IgD-negative memory B cell (primary cell): ENCODE measurements at regions not wholly inside any gene's neighbourhood (a gene's known extent, or its start where the extent isn't known, plus 50 kb on each side); places are given as distances from the start of the nearest gene placed in this dataset.

Experiments
- H3K27ac Mint-ChIP-seq, 3 donors: one replicate each; pipeline ENCODE4 v1.8.0; 2020 to 2022; ENCODE audit warnings: mild to moderate bottlenecking in 3 of 3, mixed read lengths in 3 of 3, moderate library complexity in 1 of 3
- H3K27me3 Mint-ChIP-seq: one replicate; pipeline ENCODE4 v1.8.0; 2021; ENCODE audit warnings: mixed read lengths
- H3K36me3 Mint-ChIP-seq: one replicate; pipeline ENCODE4 v1.8.0; 2020; ENCODE audit warnings: mild to moderate bottlenecking, mixed read lengths
- H3K4me1 Mint-ChIP-seq, 3 donors: one replicate each; pipeline ENCODE4 v1.8.0; 2020 to 2022; ENCODE audit warnings: mixed read lengths in 3 of 3, mild to moderate bottlenecking in 1 of 3
- H3K4me3 Mint-ChIP-seq, 4 donors: one replicate each; pipeline ENCODE4 v1.8.0; 2020 to 2022; ENCODE audit warnings: mild to moderate bottlenecking in 4 of 4, mixed read lengths in 4 of 4, moderate library complexity in 3 of 4
- H3K9me3 Mint-ChIP-seq, 3 donors: one replicate each; pipeline ENCODE4 v1.8.0; 2020 to 2021; ENCODE audit warnings: mixed read lengths in 3 of 3, mild to moderate bottlenecking in 1 of 3

- H3K36me3 Mint-ChIP-seq: peaks cover 2% of the 10 kb centered on the region
- peaks cover 7% of the 10 kb centered on the region for H3K27me3 Mint-ChIP-seq
- no peak overlapping the region for H3K4me3 Mint-ChIP-seq
- H3K4me1 Mint-ChIP-seq: no peaks in the 10 kb centered on the region
- H3K9me3 Mint-ChIP-seq: no peaks in the 10 kb centered on the region
- H3K27ac Mint-ChIP-seq: no peak overlapping the region
These were observed 161.0 kb downstream of the SLC28A3 start for GRCh38 chr9:84179531-84179930.

GRCh38 chr9:84187090-84187489 lies 153.5 kb downstream of the SLC28A3 start:
- peaks cover 4% of the 10 kb centered on the region for H3K27me3 Mint-ChIP-seq
- no peaks in the 10 kb centered on the region for H3K4me1 Mint-ChIP-seq
- no peaks in the 10 kb centered on the region for H3K36me3 Mint-ChIP-seq
- H3K9me3 Mint-ChIP-seq: peaks cover 0 to 5% (median 3%) of the 10 kb centered on the region in 3 donors
- no peak overlapping the region for H3K4me3 Mint-ChIP-seq
- no peak overlapping the region for H3K27ac Mint-ChIP-seq

DNA sequence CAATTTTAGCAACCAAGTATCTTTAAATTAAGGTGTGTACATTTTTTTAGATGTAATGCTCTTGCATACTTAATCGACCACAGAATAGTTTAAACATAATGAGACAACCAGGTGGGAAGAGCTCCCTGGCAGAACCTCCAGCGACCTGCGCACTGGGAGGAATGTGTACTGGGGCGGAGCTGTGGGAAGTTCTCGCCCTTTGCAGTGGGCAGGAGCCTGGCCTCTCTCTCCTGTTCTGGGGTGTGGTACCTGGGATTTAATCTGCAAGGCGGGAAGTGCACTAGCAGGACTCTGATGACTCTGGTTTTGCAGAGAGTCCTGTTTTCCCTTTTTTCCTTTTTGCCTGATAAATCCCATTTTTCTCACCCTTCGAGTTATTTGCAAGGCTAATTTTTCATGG lies 150.7 kb downstream of the SLC28A3 start:
- Mint-ChIP-seq H3K4me1 (no peaks in the 10 kb centered on the region), H3K27me3 (peaks cover 7% of the 10 kb centered on the region), H3K9me3 (peaks cover 0 to 5% (median 3%) of the 10 kb centered on the region in 3 donors), H3K36me3 (no peaks in the 10 kb centered on the region), H3K27ac (no peak overlapping the region), H3K4me3 (no peak overlapping the region)

- Mint-ChIP-seq H3K4me3 (no peak overlapping the region), H3K27me3 (peaks cover 7% of the 10 kb centered on the region), H3K4me1 (no peaks in the 10 kb centered on the region), H3K36me3 (no peaks in the 10 kb centered on the region), H3K9me3 (peaks cover 0 to 10% (median 3%) of the 10 kb centered on the region in 3 donors), H3K27ac (no peak overlapping the region)
These were observed 150.1 kb downstream of the SLC28A3 start for GRCh38 chr9:84190411-84190810.

- Mint-ChIP-seq H3K27ac (peak overlapping the region in 1 of 3 donors; percentile 51), H3K4me1 (no peaks in the 10 kb centered on the region), H3K36me3 (no peaks in the 10 kb centered on the region), H3K27me3 (no peaks in the 10 kb centered on the region), H3K4me3 (no peak overlapping the region), H3K9me3 (peaks cover 0 to 1% (median 0%) of the 10 kb centered on the region in 3 donors)
These were observed 133.7 kb downstream of the SLC28A3 start for GRCh38 chr9:84206801-84207370.

GRCh38 chr9:84207491-84207951 lies 133.0 kb downstream of the SLC28A3 start:
- H3K4me3 Mint-ChIP-seq: no peak overlapping the region
- no peaks in the 10 kb centered on the region for H3K36me3 Mint-ChIP-seq
- peaks cover 0 to 1% (median 0%) of the 10 kb centered on the region in 3 donors for H3K9me3 Mint-ChIP-seq
- no peak overlapping the region for H3K27ac Mint-ChIP-seq
- H3K4me1 Mint-ChIP-seq: no peaks in the 10 kb centered on the region
- no peaks in the 10 kb centered on the region for H3K27me3 Mint-ChIP-seq

DNA sequence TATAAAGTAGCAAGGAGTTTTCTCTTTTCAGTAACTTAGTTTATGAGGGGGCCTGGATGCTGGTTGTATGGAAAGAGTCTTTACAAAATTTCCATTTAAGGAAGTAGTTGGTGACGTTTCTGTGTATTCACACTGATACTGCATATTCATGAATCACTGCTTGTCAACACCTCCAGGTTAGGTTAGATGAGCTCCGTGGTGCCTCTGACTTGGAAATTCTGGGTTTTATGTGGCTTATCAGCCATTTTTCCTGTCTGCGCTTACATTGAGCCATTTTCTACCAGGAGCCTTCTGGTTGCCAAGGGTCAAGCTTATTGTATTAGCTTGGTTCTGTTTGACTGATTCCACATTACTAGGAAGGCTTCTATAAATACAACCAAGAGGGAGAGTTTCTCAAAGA lies 128.3 kb downstream of the SLC28A3 start:
- Mint-ChIP-seq H3K36me3 (no peaks in the 10 kb centered on the region), H3K9me3 (peaks cover 2 to 5% (median 3%) of the 10 kb centered on the region in 3 donors), H3K4me3 (no peak overlapping the region), H3K27me3 (no peaks in the 10 kb centered on the region), H3K27ac (no peak overlapping the region), H3K4me1 (no peaks in the 10 kb centered on the region)

- Mint-ChIP-seq H3K4me1 (no peaks in the 10 kb centered on the region), H3K36me3 (no peaks in the 10 kb centered on the region), H3K27ac (no peak overlapping the region), H3K27me3 (peaks cover under 1% of the 10 kb centered on the region), H3K4me3 (no peak overlapping the region), H3K9me3 (peaks cover 2 to 5% (median 3%) of the 10 kb centered on the region in 3 donors)
These were observed 127.6 kb downstream of the SLC28A3 start for GRCh38 chr9:84212982-84213381.

- H3K4me3 Mint-ChIP-seq: no peak overlapping the region
- no peaks in the 10 kb centered on the region for H3K4me1 Mint-ChIP-seq
- no peaks in the 10 kb centered on the region for H3K36me3 Mint-ChIP-seq
- H3K9me3 Mint-ChIP-seq: peaks cover 2 to 5% (median 3%) of the 10 kb centered on the region in 3 donors
- H3K27ac Mint-ChIP-seq: no peak overlapping the region
- peaks cover 1% of the 10 kb centered on the region for H3K27me3 Mint-ChIP-seq
These were observed 124.4 kb downstream of the SLC28A3 start for GRCh38 chr9:84216151-84216550.

DNA sequence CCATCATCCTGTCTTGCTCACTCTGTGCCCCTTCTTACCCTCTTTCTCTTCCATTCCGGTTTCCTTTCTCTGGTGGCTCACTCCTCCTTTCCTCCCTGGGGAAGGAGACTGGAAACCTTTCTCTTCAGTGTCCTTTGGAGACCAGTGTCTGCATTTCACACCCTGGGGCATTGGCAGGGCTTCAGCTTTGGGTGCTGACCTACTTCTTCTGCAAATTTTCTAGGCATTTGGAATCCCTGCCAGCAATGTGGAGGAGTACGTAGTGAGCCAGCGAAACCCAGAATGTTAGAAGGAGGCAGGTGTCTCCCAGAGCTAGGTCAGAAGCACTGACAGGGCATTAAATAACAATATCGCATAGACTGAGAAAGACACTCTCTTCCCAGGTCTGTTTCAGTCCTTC lies 122.2 kb downstream of the SLC28A3 start:
- Mint-ChIP-seq H3K9me3 (peaks cover 2 to 18% (median 2%) of the 10 kb centered on the region in 3 donors), H3K27ac (no peak overlapping the region), H3K4me1 (no peaks in the 10 kb centered on the region), H3K4me3 (no peak overlapping the region), H3K27me3 (peaks cover 1% of the 10 kb centered on the region), H3K36me3 (no peaks in the 10 kb centered on the region)

DNA sequence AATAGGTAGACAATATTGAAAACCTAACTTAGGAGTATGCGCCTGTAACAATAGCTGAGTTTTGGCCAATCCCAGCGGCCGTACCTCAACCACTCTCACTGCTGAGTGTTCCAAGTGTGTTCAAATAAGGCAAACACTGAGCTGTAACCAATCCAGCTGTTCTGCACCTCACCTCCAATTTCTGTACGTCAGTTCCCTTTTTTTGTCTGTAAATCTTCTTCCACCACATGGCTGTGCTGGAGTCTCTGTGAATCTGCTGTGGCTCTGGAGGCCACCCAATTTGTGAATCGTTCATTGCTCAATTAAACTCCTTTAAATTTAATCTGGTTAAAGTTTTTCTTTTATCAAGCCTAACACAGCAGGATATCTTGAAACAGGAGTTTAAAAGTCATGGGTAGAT lies 116.3 kb downstream of the SLC28A3 start:
- H3K36me3 Mint-ChIP-seq: no peaks in the 10 kb centered on the region
- no peaks in the 10 kb centered on the region for H3K27me3 Mint-ChIP-seq
- H3K4me1 Mint-ChIP-seq: no peaks in the 10 kb centered on the region
- peaks cover 0 to 12% (median 2%) of the 10 kb centered on the region in 3 donors for H3K9me3 Mint-ChIP-seq
- H3K27ac Mint-ChIP-seq: no peak overlapping the region
- H3K4me3 Mint-ChIP-seq: no peak overlapping the region
